Peyer's patch (tissue), 4 donors: ENCODE measurements at regions not wholly inside any gene's neighbourhood (a gene's known extent, or its start where the extent isn't known, plus 50 kb on each side); places are given as distances from the start of the nearest gene placed in this dataset.

ENCODE experiments used
- POLR2A ChIP-seq, 2 donors: fragments of 450-650 bp; IDR thresholded peaks; one replicate each; pipeline ENCODE4 v1.5.1; 2017; ENCODE audit warnings: antibody characterized with exemption in 2 of 2, mild to moderate bottlenecking in 2 of 2, moderate library complexity in 2 of 2
- TF ChIP-seq, protein P1 (sequence below), 6 experiments: fragments of 450-650 bp in 4 of 6; fragments of 200-600 bp in 2 of 6; sonication (generic) in 1 of 6; IDR thresholded peaks; one replicate each; pipeline ENCODE4 v1.5.1; 2017 to 2019; ENCODE audit warnings: antibody characterized with exemption in 6 of 6, mild to moderate bottlenecking in 3 of 6, moderate library complexity in 1 of 6

DNA sequence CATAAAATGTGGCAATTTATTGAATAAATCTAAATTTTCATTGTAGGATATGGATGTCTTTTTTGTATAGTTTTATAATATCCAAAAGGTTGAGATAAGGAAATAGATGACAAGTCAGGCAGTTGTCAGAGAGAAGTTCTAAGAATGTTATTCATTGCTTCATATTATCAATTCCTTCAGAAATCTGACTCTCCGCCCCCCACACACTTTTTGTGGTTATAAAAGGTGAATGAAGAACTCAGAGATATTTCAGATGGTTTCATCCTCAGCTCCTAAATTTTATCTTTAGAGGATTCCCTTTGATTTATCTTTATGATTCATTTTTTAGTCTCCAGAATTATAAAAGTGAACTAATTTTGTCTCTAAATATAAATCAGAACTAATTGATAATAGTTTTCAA lies 136.1 kb upstream of the NOX3 start:
- TF ChIP-seq POLR2A (IDR thresholded peaks at IDR 0.05): no peak
- TF ChIP-seq, protein P1, sequence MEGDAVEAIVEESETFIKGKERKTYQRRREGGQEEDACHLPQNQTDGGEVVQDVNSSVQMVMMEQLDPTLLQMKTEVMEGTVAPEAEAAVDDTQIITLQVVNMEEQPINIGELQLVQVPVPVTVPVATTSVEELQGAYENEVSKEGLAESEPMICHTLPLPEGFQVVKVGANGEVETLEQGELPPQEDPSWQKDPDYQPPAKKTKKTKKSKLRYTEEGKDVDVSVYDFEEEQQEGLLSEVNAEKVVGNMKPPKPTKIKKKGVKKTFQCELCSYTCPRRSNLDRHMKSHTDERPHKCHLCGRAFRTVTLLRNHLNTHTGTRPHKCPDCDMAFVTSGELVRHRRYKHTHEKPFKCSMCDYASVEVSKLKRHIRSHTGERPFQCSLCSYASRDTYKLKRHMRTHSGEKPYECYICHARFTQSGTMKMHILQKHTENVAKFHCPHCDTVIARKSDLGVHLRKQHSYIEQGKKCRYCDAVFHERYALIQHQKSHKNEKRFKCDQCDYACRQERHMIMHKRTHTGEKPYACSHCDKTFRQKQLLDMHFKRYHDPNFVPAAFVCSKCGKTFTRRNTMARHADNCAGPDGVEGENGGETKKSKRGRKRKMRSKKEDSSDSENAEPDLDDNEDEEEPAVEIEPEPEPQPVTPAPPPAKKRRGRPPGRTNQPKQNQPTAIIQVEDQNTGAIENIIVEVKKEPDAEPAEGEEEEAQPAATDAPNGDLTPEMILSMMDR (IDR thresholded peaks at IDR 0.05): no peak
